IPS-18a (cell line): ENCODE measurements at regions not wholly inside any gene's neighbourhood (a gene's known extent, or its start where the extent isn't known, plus 50 kb on each side); places are given as distances from the start of the nearest gene placed in this dataset.

Experiments used
- H3K27ac ChIP-seq: one replicate; pipeline ENCODE4 v1.5.1; 2013; ENCODE audit warnings: low read length
- H3K27me3 ChIP-seq: one replicate; pipeline ENCODE4 v1.6.1; 2013; ENCODE audit warnings: mild to moderate bottlenecking, low read length; ENCODE audit not compliant: control insufficient read depth, insufficient read depth
- H3K36me3 ChIP-seq: one replicate; pipeline ENCODE4 v1.6.1; 2013; ENCODE audit warnings: low read depth, low read length; ENCODE audit not compliant: control insufficient read depth
- H3K4me1 ChIP-seq: one replicate; pipeline ENCODE4 v1.6.1; 2013; ENCODE audit warnings: low read depth, low read length; ENCODE audit not compliant: control insufficient read depth
- H3K4me3 ChIP-seq: one replicate; pipeline ENCODE4 v1.5.1; 2013; ENCODE audit warnings: low read length
- H3K9ac ChIP-seq: one replicate; pipeline ENCODE4 v1.6.1; 2013; ENCODE audit warnings: mild to moderate bottlenecking, low read length, moderate library complexity
- H3K9me3 ChIP-seq: one replicate; pipeline ENCODE4 v1.6.1; 2013; ENCODE audit warnings: low read depth, low read length; ENCODE audit not compliant: control insufficient read depth

DNA sequence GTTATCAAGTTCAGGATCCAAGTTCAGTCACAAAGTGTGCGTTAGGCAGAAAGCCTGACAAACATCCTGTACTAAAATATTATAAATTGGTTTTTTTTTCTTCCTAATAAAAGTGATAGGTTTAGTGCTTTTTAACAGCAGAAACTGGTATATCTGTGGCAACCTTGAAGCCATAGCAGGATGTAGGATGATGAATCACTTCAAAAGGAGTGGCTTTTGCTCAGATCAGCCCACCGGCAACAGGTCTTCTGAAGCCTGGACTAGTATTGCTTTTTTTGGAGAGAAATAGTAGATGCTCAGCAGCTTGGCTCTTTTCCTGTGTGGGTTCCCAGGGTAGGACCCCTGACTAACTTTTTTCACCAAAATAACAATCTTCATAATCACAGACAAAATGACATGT, 190.8 kb downstream of the EPM2A start:
- Histone ChIP-seq H3K27me3 (no peaks in the 10 kb centered on the region), H3K4me3 (no peak overlapping the region), H3K36me3 (no peaks in the 10 kb centered on the region), H3K9me3 (no peaks in the 10 kb centered on the region), H3K27ac (no peak overlapping the region), H3K4me1 (no peaks in the 10 kb centered on the region), H3K9ac (no peak overlapping the region)

DNA sequence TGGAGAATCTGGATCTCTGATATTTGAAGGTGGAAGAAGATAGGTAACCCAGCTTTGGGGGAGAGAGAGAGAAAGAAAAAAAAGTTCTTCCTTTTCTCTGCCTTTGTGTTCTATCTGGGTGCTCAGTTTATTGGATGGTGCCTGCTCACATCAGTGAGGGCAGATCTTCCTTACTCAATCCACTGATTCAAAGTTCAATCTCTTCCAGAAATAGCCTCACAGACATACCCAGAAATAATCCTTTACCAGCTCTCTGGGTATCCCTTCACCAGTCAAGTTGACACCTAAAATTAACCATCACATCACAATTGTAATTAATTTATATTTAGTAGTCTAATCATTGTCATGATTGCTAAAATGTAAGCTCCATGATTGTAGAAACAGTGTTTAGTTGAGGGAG, 189.1 kb downstream of the EPM2A start:
- no peak overlapping the region for H3K9ac ChIP-seq
- no peak overlapping the region for H3K4me3 ChIP-seq
- H3K27ac ChIP-seq: no peak overlapping the region
- H3K9me3 ChIP-seq: no peaks in the 10 kb centered on the region
- H3K4me1 ChIP-seq: no peaks in the 10 kb centered on the region
- no peaks in the 10 kb centered on the region for H3K27me3 ChIP-seq
- no peaks in the 10 kb centered on the region for H3K36me3 ChIP-seq

DNA sequence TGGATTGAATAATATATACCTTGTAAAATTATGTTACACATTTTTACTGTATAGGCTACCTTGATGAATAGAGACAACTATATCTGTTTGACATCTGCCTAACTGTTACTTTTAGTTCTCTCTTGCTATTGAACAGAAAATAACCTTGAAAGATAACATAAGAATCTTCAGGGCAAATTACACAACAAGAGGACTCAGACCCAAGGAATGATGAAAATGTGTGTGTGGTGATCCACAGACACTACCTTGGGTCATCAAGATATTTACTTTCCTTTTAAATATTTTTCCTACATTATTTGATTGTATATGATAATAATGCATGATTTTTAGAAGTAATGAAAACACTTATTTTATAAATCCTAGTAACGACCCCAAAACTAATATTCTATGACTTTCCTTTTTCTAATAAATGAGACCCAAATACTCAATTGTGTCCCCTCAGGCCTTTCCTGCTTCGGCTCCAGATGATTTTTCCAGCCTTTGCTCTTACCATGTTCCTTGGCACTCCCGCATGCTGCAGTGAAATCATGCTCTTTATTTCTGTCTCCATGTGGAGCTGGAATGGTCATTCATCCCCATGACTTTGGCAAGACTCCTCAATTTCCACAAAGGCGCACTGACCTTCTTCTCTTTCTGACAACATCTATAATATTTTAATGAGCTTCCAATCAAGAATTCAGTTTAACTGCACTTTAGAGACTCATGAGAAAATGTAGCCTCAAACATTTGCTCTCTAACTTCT, 187.6 kb downstream of the EPM2A start:
- Histone ChIP-seq H3K9ac (no peak overlapping the region), H3K36me3 (no peaks in the 10 kb centered on the region), H3K4me1 (no peaks in the 10 kb centered on the region), H3K27me3 (no peaks in the 10 kb centered on the region), H3K4me3 (no peak overlapping the region), H3K9me3 (no peaks in the 10 kb centered on the region), H3K27ac (no peak overlapping the region)

DNA sequence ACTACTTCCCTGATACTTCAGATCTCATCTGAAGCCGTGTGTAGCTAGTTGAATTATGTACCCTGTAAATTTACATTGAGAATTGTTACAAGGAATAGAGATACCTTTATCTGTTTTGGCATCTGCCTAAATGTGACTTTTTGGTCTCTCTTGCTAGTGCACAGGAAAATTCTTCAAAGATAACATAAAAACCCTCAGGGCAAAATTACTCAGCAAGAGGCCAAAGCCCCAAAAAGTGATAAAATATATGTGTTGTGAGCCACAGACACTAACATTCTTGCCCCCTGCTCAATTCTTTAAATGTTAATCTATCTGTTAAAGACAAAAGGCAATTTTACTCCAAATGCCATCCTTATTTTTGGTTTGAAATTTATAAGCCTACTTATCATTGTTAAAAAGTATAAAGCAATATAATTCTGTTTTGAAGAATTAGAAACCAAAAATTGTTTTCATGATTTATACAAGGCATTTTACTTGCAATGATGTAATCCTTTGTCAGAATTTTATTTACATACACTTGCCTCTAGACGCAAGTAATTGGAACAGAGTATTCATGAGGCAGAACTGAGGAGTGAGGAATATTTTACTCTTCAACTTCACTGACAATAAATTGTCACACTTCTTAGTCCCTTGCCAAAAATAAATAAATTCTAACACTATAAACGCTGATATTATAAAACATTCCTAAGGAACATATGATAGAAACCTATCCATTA, 186.2 kb downstream of the EPM2A start:
- no peaks in the 10 kb centered on the region for H3K27me3 ChIP-seq
- H3K4me1 ChIP-seq: no peaks in the 10 kb centered on the region
- H3K36me3 ChIP-seq: no peaks in the 10 kb centered on the region
- no peak overlapping the region for H3K9ac ChIP-seq
- H3K27ac ChIP-seq: no peak overlapping the region
- H3K4me3 ChIP-seq: no peak overlapping the region
- H3K9me3 ChIP-seq: no peaks in the 10 kb centered on the region

DNA sequence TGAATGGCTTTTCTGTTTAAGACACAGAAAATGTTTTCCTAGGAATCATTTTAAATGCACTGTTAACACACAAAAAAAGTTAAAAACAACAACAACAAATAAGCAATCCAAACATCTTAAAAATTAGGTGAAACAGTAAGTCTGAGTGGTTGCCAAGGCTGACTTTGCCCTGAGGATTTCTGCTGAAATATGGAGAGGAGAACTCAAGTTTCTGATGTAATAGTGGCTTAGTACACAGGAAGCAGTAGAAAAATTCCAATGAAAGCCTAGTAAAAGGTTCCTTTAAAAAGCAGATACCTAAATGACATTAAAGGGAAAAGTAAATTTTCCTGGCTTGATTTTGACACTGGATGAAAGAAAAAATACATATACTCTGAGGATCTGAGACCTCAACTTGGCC, 184.2 kb downstream of the EPM2A start:
- Histone ChIP-seq H3K9me3 (no peaks in the 10 kb centered on the region), H3K9ac (no peak overlapping the region), H3K27me3 (no peaks in the 10 kb centered on the region), H3K4me3 (no peak overlapping the region), H3K27ac (no peak overlapping the region), H3K36me3 (no peaks in the 10 kb centered on the region), H3K4me1 (no peaks in the 10 kb centered on the region)

DNA sequence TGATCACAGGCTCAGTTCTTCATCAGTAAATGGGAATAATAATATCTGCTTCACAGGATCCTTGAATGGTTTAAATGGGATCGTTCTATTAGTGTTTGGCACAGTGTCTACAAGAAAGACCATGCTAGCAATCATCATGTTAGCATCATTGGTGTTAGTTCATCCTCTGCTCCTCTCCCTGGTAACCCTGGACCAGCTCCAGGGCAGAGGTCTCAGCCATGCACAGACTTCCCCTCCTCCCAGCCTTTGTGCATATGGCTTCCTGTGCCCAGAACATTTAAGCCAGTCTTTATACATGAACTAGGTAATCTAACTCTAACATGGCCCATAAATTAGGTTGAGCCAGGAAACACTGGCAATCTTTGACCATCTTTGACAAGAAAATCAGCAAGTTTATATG, 180.2 kb downstream of the EPM2A start:
- H3K27me3 ChIP-seq: no peaks in the 10 kb centered on the region
- no peaks in the 10 kb centered on the region for H3K9me3 ChIP-seq
- no peak overlapping the region for H3K27ac ChIP-seq
- no peaks in the 10 kb centered on the region for H3K4me1 ChIP-seq
- no peak overlapping the region for H3K4me3 ChIP-seq
- H3K36me3 ChIP-seq: no peaks in the 10 kb centered on the region
- no peak overlapping the region for H3K9ac ChIP-seq

DNA sequence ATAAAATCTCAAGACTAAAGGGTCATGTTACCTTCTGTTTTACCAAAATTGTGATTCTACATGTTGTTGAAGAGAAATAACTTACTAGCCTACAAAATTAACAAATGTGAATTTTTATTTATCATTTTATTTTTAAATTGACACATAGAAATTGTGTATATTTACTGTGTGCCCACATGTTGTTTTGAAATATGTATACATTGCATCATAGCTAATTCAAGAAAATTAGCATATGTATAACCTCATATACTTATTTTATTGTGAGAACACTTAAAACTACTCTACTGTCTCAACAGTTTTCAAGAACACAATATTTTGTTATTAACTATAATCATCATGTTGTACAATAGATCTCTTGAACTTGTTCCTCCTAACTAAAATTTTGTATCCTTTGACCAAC, 177.8 kb downstream of the EPM2A start:
- Histone ChIP-seq H3K36me3 (no peaks in the 10 kb centered on the region), H3K4me1 (no peaks in the 10 kb centered on the region), H3K4me3 (no peak overlapping the region), H3K27ac (no peak overlapping the region), H3K9ac (no peak overlapping the region), H3K27me3 (no peaks in the 10 kb centered on the region), H3K9me3 (no peaks in the 10 kb centered on the region)

DNA sequence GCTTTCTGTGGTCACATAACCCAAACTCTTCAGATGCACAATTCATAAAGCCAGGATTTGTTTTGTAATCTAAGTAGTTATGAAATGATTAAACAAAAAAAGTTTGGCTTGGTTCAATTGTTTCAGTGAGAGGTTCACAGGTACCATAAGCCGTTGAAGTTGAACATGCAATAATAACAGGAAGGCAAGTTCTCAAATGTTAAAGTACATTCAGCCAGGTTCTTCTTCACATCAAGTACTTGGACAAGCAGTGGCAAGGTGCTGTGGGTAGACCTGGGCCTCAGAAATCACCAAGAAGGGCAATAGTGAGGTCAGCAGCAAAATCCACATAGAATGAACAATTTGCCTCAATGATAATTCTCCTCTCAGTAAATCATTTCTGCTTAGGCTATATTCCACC, 175.5 kb downstream of the EPM2A start:
- Histone ChIP-seq H3K4me3 (no peak overlapping the region), H3K9ac (no peak overlapping the region)

DNA sequence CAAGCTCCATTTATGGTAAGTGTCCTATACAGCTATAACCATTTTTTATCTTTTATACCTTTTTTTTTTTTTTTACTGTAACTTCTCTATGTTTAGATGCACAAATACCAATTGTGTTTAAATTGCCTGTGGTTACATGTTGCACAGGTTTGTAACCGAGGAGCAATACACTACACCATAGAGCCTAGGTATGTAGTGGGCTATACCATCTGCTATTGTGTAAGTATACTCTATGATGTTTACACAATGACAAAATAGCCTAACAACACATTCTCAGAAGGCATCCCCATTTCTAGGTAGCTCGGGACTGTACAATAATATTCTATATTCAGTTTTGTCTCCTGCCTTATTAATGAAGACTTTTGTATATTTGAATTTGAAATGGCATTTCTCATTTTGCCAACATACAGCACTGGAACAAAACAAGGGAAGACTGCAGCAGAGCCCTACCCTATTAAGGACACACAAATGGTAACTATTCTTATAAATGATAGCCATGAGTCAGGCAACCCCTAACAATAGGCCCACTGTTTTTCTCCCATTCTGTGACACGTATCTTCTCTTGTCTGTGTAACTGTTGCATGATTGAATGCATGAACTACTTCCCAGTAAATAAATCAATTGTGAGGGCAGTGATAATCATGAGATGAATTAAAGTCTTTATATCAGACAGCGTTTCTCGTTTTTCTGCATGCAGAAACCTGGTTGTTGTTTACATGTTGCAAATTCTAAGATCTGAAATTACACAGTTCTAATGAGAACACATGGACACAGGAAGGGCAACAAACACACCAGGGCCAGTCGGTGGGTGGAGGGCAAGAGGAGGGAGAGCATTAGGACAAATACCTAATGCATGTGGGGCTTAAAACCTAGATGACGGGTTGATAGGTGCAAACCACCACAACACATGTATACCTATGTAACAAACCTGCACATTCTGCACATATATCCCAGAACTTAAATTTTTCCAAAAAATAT, 173.9 kb downstream of the EPM2A start:
- Histone ChIP-seq H3K36me3 (no peaks in the 10 kb centered on the region), H3K9me3 (no peaks in the 10 kb centered on the region), H3K4me3 (no peak overlapping the region), H3K27me3 (no peaks in the 10 kb centered on the region), H3K4me1 (no peaks in the 10 kb centered on the region), H3K27ac (no peak overlapping the region), H3K9ac (no peak overlapping the region)

More for the DNA sequence above, 175.5 kb downstream of the EPM2A start:
- H3K4me1 ChIP-seq: no peaks in the 10 kb centered on the region
- no peak overlapping the region for H3K27ac ChIP-seq
- no peaks in the 10 kb centered on the region for H3K36me3 ChIP-seq
- H3K27me3 ChIP-seq: no peaks in the 10 kb centered on the region
- no peaks in the 10 kb centered on the region for H3K9me3 ChIP-seq

DNA sequence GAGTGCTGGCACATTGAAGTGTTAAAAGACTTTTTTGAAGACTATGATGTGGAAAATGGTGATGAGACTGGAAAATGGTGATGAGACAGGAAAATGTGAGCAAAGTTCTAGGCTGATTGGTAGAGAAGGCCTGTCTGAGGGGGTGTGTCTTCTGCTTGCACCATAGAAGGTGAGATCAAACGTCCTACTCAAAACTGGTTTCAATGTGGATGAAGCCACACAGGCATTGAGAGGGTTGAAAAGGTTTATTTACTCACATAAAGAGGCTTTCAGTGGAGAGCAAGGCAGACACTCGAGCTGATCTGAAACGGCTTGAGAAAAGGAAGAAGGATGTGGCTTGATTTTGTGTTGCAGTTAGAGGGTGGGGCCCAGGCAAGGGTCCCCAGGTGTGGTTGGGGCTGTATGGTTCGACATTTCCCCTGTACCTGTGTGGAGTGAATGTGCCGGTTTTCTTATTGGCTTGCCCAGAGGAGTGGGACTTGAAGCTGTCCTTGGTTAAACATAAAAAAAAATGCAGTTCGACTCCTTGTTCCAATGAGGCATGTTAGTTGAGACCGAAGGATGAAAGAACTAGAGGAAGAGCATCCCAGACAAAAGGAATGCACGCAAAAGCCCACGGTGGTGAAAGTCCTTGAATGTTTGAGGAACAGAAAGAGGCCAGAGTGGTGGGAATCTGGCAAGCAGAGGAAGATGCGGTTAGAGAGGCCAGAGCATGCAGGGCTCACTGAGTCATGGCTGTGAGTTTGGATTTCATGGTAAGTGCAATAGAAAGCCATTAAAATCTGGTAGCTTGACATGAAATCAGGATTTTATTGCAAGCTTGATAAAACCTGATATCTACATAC, 172.3 kb downstream of the EPM2A start:
- Histone ChIP-seq H3K27me3 (no peaks in the 10 kb centered on the region), H3K4me3 (no peak overlapping the region), H3K27ac (no peak overlapping the region), H3K9ac (no peak overlapping the region), H3K4me1 (no peaks in the 10 kb centered on the region), H3K9me3 (no peaks in the 10 kb centered on the region), H3K36me3 (no peaks in the 10 kb centered on the region)

DNA sequence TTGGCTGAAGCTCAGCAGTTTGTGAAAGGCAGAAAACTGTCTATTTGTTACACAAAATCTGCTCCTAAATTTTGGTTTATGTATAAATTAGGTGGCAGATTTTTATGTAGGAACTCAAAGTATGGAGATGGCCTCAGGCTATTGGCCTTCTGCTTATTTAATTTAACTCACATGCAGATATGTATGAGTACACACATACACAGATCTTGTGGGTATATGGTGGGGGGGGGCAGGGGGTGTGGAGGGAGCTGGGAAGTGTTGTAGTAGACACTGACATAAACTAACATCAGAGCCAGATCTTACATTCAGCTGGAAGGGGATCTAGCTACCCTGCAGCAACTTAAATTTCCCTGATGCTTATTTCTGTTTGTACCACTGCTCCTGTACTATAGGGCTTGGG, 170.8 kb downstream of the EPM2A start:
- Histone ChIP-seq H3K9me3 (no peaks in the 10 kb centered on the region), H3K4me3 (no peak overlapping the region), H3K27ac (no peak overlapping the region), H3K36me3 (no peaks in the 10 kb centered on the region), H3K4me1 (no peaks in the 10 kb centered on the region), H3K9ac (no peak overlapping the region), H3K27me3 (no peaks in the 10 kb centered on the region)
